AG04449 (cell line): ENCODE measurements at regions not wholly inside any gene's neighbourhood (a gene's known extent, or its start where the extent isn't known, plus 50 kb on each side); places are given as distances from the start of the nearest gene placed in this dataset.

Source experiments
- CTCF ChIA-PET: fragments of 350-600 bp; formaldehyde crosslinking; extraction: SDS; loops from one replicate; lab custom pipeline; 2021; ENCODE audit warnings: antibody characterized with exemption; lab: Yijun Ruan, JAX
- POLR2A ChIA-PET: fragments of 400-600, 350-600 bp; formaldehyde crosslinking; extraction: SDS; loops from one replicate; lab custom pipeline; 2020; ENCODE audit warnings: antibody characterized with exemption, inconsistent platforms; lab: Yijun Ruan, JAX
- DNase-seq: peaks from one replicate; pipeline ENCODE4 v3.0.0-alpha.2; 2010; ENCODE audit warnings: low read depth, low spot score
- H3K4me3 ChIP-seq: 2 replicates; pipeline ENCODE4 v1.5.1; 2011; ENCODE audit warnings: low read depth, mild to moderate bottlenecking, control low read depth, low read length
- TF ChIP-seq, protein P1 (sequence below): IDR thresholded peaks from one replicate; pipeline ENCODE4 v1.5.1; 2011; ENCODE audit warnings: mild to moderate bottlenecking, moderate library complexity, low read length, control low read depth, inconsistent platforms; ENCODE audit not compliant: insufficient read depth; ENCODE audit errors: missing control alignments

DNA sequence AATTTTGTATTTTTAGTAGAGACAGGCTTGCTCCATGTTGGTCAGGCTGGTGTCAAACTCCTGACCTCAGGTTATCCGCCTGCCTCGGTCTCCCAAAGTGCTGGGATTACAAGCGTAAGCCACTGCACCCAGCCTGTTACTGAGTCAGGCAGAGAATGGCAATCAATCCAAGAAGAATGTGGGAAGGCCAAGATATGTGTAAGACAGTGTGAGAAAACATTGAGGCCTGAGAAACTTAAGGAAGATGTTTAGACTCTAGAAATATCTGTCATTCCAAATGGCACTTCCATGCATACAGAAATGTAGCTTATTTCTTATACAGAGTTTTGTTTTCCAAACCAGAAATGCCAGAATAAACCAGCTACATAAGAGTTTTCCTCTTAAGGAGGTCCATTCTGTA is 248.5 kb downstream of the ETS1 start:
- no peak overlapping the region for H3K4me3 ChIP-seq
- DNase-seq: peak; percentile 16
- ChIA-PET POLR2A (no interaction called here), CTCF (no interaction called here)
- TF ChIP-seq, protein P1, sequence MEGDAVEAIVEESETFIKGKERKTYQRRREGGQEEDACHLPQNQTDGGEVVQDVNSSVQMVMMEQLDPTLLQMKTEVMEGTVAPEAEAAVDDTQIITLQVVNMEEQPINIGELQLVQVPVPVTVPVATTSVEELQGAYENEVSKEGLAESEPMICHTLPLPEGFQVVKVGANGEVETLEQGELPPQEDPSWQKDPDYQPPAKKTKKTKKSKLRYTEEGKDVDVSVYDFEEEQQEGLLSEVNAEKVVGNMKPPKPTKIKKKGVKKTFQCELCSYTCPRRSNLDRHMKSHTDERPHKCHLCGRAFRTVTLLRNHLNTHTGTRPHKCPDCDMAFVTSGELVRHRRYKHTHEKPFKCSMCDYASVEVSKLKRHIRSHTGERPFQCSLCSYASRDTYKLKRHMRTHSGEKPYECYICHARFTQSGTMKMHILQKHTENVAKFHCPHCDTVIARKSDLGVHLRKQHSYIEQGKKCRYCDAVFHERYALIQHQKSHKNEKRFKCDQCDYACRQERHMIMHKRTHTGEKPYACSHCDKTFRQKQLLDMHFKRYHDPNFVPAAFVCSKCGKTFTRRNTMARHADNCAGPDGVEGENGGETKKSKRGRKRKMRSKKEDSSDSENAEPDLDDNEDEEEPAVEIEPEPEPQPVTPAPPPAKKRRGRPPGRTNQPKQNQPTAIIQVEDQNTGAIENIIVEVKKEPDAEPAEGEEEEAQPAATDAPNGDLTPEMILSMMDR: no peak

DNA sequence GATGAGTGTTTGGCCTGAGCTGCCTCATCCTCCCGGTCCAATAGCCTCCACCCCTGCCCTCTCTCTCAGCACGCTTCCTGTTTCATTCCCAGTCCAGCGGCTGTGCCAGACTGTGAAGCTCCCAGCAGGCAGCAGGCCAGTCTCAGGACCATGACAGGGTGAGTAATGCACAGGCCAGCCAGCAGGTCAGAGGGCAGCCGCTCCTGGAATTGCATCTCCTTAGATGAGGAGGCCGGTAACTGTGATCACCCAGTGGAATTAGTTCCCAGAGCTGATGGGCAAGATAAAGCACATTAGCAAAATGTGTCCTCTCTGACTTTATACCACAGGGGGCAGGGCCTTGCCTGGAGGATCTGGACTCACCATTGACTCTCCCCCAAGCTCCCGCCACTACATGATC is 251.2 kb downstream of the ETS1 start:
- no peak overlapping the region for H3K4me3 ChIP-seq
- ChIA-PET POLR2A (interaction anchor here (0.6 kb wide), 1 partner anchor 108 kb away, joined by 3 read pairs; no protein-coding TSS in a partner anchor), CTCF (interaction anchor here (1.3 to 1.8 kb wide), 4 partner anchors 12 to 294 kb away, joined by 3 to 7 read pairs (median 5); no protein-coding TSS in a partner anchor)
- peak; percentile 17 for DNase-seq
- TF ChIP-seq, protein P1: no peak

DNA sequence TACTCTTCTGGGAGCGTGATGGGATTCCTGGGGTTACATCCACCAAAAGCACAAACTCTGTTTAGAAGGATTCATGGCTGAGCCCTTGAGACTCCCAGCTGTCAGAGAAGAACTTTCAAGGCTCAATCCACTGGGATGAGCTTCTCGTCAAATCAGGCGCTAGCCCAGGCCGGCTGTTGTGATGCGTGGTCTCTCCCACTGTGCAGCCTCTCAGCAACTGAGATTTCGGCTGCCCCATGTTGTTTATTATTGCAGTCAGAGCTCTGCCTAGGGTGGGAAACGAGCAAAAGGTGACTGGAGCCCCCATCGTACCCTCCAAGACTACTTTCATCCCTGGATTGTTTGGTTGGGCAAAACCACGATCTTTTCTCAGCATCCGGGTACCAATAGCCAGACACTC is 251.6 kb downstream of the ETS1 start:
- CTCF ChIA-PET: interaction anchor here (0.7 to 1.8 kb wide), 5 partner anchors 11 to 294 kb away, joined by 3 to 7 read pairs (median 3); no protein-coding TSS in a partner anchor
- POLR2A ChIA-PET: no interaction called here
- no peak for DNase-seq
- H3K4me3 ChIP-seq: no peak overlapping the region
- TF ChIP-seq, protein P1: no peak

DNA sequence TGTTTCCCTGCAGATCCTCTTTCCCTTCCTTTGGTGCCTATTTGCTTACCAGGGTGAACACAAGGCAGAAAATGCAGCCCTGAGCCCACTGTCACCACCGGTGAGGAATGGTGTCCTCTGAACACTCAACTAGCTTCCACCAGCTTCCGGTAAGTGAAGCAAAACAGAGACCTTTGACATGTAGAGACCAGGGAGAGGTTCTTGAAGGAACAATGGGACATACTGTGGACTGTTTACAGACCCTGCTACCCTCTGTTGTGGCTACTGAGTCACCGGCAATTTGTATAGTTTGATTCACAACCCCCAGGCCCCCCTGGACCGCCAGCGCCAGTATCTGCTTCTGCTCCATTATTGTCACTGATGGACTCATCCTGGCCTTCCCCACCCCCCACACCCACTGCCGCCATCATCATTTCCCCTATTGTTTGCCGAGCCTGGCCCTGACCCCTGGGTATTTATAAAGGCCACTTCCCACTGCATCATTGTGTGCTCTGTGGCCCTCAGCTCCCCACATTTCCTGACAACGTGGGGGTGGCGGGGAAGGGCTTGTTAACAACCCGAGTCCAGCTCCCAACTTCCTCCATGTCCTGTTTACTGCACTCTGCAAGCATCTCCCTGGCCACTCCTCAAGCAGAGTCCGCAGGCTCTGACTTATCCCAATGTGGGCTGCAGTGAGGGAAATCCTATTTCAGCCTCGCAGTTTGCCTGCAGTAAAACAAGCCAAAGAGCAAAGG is 252.9 kb downstream of the ETS1 start:
- POLR2A ChIA-PET: no interaction called here

DNA sequence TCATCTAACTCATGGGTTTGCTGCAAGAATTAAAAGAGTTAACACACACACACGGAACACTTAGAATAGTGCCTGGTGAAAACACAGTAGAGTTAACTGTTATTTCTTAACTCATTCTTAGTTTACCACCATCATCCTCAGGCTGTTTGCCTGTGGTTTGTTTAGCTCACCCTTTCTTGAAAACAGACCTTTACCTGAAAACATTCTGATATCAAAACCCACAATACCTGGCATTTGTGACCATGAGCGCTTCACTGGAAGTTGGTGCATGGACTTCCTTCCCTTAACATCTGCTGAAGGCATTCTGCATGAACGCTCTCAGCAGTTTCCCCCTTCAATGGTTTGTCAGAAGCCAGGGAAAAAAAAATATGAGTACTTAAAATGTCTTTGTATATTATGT is 256.0 kb downstream of the ETS1 start:
- H3K4me3 ChIP-seq: no peak overlapping the region
- TF ChIP-seq, protein P1: no peak
- CTCF ChIA-PET: no interaction called here
- POLR2A ChIA-PET: no interaction called here
- DNase-seq: no peak

More for the DNA sequence above, 252.9 kb downstream of the ETS1 start:
- no peak overlapping the region for H3K4me3 ChIP-seq
- TF ChIP-seq, protein P1: no peak
- DNase-seq: no peak
- CTCF ChIA-PET: interaction anchor here (0.7 to 1.8 kb wide), 6 partner anchors 10 to 299 kb away, joined by 3 to 7 read pairs (median 4); no protein-coding TSS in a partner anchor

DNA sequence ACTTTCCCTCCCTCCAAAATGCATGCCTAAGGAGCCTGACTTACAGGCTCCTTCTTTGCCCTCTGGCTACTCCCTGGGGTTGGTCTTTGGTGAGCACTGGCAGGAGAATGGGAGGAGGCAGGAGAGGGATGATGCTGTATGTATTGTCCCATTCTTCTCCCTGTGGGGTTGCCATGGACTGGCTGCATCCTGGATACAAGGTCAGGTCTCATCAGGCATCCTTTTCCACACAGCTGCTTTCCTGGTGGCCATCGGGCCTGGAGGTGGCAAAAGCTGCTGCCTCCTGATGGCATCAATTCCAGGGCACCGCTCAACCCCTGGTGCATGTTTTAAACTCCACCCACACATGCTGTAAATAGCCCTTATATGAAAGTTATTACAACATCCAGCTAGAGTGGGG is 257.2 kb downstream of the ETS1 start:
- H3K4me3 ChIP-seq: no peak overlapping the region
- ChIA-PET POLR2A (no interaction called here), CTCF (interaction anchor here (1.1 kb wide), 1 partner anchor 158 kb away, joined by 3 read pairs; no protein-coding TSS in a partner anchor)
- TF ChIP-seq, protein P1: no peak
- no peak for DNase-seq
